Spleen (tissue), 11 donors: ENCODE measurements at regions not wholly inside any gene's neighbourhood (a gene's known extent, or its start where the extent isn't known, plus 50 kb on each side); places are given as distances from the start of the nearest gene placed in this dataset.

Source experiments
- DNase-seq: peaks from one replicate; pipeline ENCODE4 v3.0.0-alpha.2; 2020
- H3K27ac ChIP-seq, 8 donors: fragments of 200-600 bp; sonication (generic) in 7 of 8; 1 replicate in 4 of 8; 2 replicates in 4 of 8; pipeline versions ENCODE4 v1.5.0 to v1.8.0; 2016 to 2021; ENCODE audit warnings: inconsistent platforms in 4 of 8, mild to moderate bottlenecking in 4 of 8, moderate library complexity in 1 of 8
- H3K27me3 ChIP-seq, 7 donors: fragments of 200-600 bp; sonication (generic) in 6 of 7; replicated peaks in 1 of 7; 1 replicate in 4 of 7; 2 replicates in 3 of 7; pipeline versions ENCODE4 v1.5.0 to v1.8.0; 2016 to 2021; ENCODE audit warnings: inconsistent platforms in 3 of 7, mild to moderate bottlenecking in 1 of 7
- H3K36me3 ChIP-seq, 6 donors: fragments of 200-600 bp; sonication (generic) in 5 of 6; 1 replicate in 4 of 6; 2 replicates in 2 of 6; pipeline versions ENCODE4 v1.5.0 to v1.8.0; 2016 to 2021; ENCODE audit warnings: inconsistent platforms in 2 of 6
- H3K4me1 ChIP-seq, 6 donors: fragments of 200-600 bp; sonication (generic) in 5 of 6; 1 replicate in 3 of 6; 2 replicates in 3 of 6; pipeline versions ENCODE4 v1.5.0 to v1.8.0; 2016 to 2021; ENCODE audit warnings: inconsistent platforms in 3 of 6
- H3K4me3 ChIP-seq, 8 donors: fragments of 200-600 bp; sonication (generic) in 7 of 8; 1 replicate in 4 of 8; 2 replicates in 4 of 8; pipeline versions ENCODE4 v1.5.0 to v1.8.0; 2016 to 2021; ENCODE audit warnings: inconsistent platforms in 4 of 8, mild to moderate bottlenecking in 4 of 8, moderate library complexity in 2 of 8
- H3K9me3 ChIP-seq, 8 donors: fragments of 200-600 bp; sonication (generic) in 7 of 8; 1 replicate in 4 of 8; 2 replicates in 4 of 8; pipeline versions ENCODE4 v1.5.0 to v1.8.0; 2016 to 2021; ENCODE audit warnings: inconsistent platforms in 4 of 8
- CTCF ChIP-seq, 11 experiments: fragments of 200-600 bp in 7 of 11; fragments of 450-650 bp in 4 of 11; sonication (generic) in 4 of 11; IDR thresholded peaks in 8 of 11; conservative IDR thresholded peaks in 3 of 11; 1 replicate in 7 of 11; 2 replicates in 4 of 11; pipeline versions ENCODE4 v1.4.0 to v1.8.0; 2016 to 2021; ENCODE audit warnings: antibody characterized with exemption in 11 of 11, inconsistent platforms in 4 of 11, mild to moderate bottlenecking in 1 of 11
- POLR2A ChIP-seq, 3 donors: fragments of 450-650 bp; IDR thresholded peaks; one replicate each; pipeline ENCODE4 v1.5.1; 2017; ENCODE audit warnings: antibody characterized with exemption in 3 of 3, mild to moderate bottlenecking in 1 of 3
- POLR2AphosphoS5 ChIP-seq, 3 donors: sonication (generic); formaldehyde crosslinking; IDR thresholded peaks; one replicate each; pipeline ENCODE4 v1.5.1; 2017; ENCODE audit warnings: antibody characterized with exemption in 3 of 3
- WGBS, 5 donors: extraction: QIAGEN DNeasy Blood & Tissue Kit in 3 of 5; methylation state at CpG; one replicate each; pipeline versions ENCODE4 v1.1.5 to v1.1.7; 2013 to 2018; 5-methylcytosine and 5-hydroxymethylcytosine counted together
- intact Hi-C: fragments of 100-400 bp; cut with DNase I; formaldehyde crosslinking; loops from one replicate; pipeline ENCODE4 v1.15.0; 2023; ENCODE audit warnings: low total_unique reads
- donor health status: healthy with polysubstance abuse.
- donor health status: DM: no; HTN: no; CAD: no; lungs with moderate emphysema.
- donor health status: DM: no; HTN: no; CAD: no.
- donor health status: Bipolar disorder and iron deficiency.
- donor health status: healthy.
- donor health status: DM: no; HTN: no; CAD: no.
- donor health status: DM: yes; HTN: yes; CAD: no.

GRCh38 chr21:22399681-22400514 is 1401.7 kb downstream of the NCAM2 start:
- no peak overlapping the region for H3K4me3 ChIP-seq
- no peak for DNase-seq
- no peak overlapping the region for H3K27ac ChIP-seq
- no peaks in the 10 kb centered on the region for H3K4me1 ChIP-seq
- no peak for TF ChIP-seq POLR2AphosphoS5 (IDR thresholded peaks at IDR 0.05)
- no peak for TF ChIP-seq CTCF (IDR thresholded peaks at IDR 0.05 in 8 of 11, conservative IDR thresholded peaks at IDR 0.05 in 3 of 11)
- no peak for TF ChIP-seq POLR2A (IDR thresholded peaks at IDR 0.05)
- 75 to 87% (median 79%) methylated on average over 1 of the region's 1 CpG for WGBS, 5 donors
- H3K27me3 ChIP-seq = no peaks in the 10 kb centered on the region
- H3K9me3 ChIP-seq = peaks cover 0 to 13% (median 0%) of the 10 kb centered on the region in 8 donors
- intact Hi-C loops = no loop called here
- H3K36me3 ChIP-seq = no peaks in the 10 kb centered on the region

- Histone ChIP-seq H3K9me3 (peaks cover 0 to 4% (median 0%) of the 10 kb centered on the region in 8 donors), H3K4me3 (no peak overlapping the region), H3K36me3 (no peaks in the 10 kb centered on the region), H3K4me1 (no peaks in the 10 kb centered on the region), H3K27ac (no peak overlapping the region), H3K27me3 (no peaks in the 10 kb centered on the region)
- no peak for DNase-seq
- 60 to 76% (median 73%) methylated on average over 2 of the region's 2 CpGs for WGBS, 5 donors
- intact Hi-C loops = no loop called here
- TF ChIP-seq CTCF (IDR thresholded peaks at IDR 0.05 in 8 of 11, conservative IDR thresholded peaks at IDR 0.05 in 3 of 11) (no peak), POLR2AphosphoS5 (IDR thresholded peaks at IDR 0.05) (no peak), POLR2A (IDR thresholded peaks at IDR 0.05) (no peak)
These were observed 1411.4 kb downstream of the NCAM2 start for GRCh38 chr21:22409571-22409970.

- no peak for DNase-seq
- intact Hi-C loops = no loop called here
- 76 to 86% (median 79%) methylated on average over 1 of the region's 1 CpG for WGBS, 5 donors
- H3K4me1 ChIP-seq = no peaks in the 10 kb centered on the region
- H3K27ac ChIP-seq = no peak overlapping the region
- H3K9me3 ChIP-seq = peaks cover 0 to under 1% (median 0%) of the 10 kb centered on the region in 8 donors
- TF ChIP-seq CTCF (IDR thresholded peaks at IDR 0.05 in 8 of 11, conservative IDR thresholded peaks at IDR 0.05 in 3 of 11) (no peak), POLR2AphosphoS5 (IDR thresholded peaks at IDR 0.05) (no peak), POLR2A (IDR thresholded peaks at IDR 0.05) (no peak)
- H3K4me3 ChIP-seq = no peak overlapping the region
- H3K27me3 ChIP-seq = no peaks in the 10 kb centered on the region
- no peaks in the 10 kb centered on the region for H3K36me3 ChIP-seq
These were observed 1418.3 kb downstream of the NCAM2 start for GRCh38 chr21:22416555-22416954.

GRCh38 chr21:22421416-22422180 is 1423.4 kb downstream of the NCAM2 start:
- no peak overlapping the region for H3K27ac ChIP-seq
- intact Hi-C loops = no loop called here
- no peaks in the 10 kb centered on the region for H3K36me3 ChIP-seq
- TF ChIP-seq POLR2A (IDR thresholded peaks at IDR 0.05) (no peak), CTCF (IDR thresholded peaks at IDR 0.05 in 8 of 11, conservative IDR thresholded peaks at IDR 0.05 in 3 of 11) (no peak), POLR2AphosphoS5 (IDR thresholded peaks at IDR 0.05) (no peak)
- no peaks in the 10 kb centered on the region for H3K27me3 ChIP-seq
- no peaks in the 10 kb centered on the region for H3K9me3 ChIP-seq
- no peaks in the 10 kb centered on the region for H3K4me1 ChIP-seq
- DNase-seq = no peak
- 43 to 55% (median 48%) methylated on average over 6 of the region's 6 CpGs for WGBS, 5 donors
- no peak overlapping the region for H3K4me3 ChIP-seq
